ENCODE measurements at regions not wholly inside any gene's neighbourhood (a gene's known extent, or its start where the extent isn't known, plus 50 kb on each side); places are given as distances from the start of the nearest gene placed in this dataset.

DNA sequence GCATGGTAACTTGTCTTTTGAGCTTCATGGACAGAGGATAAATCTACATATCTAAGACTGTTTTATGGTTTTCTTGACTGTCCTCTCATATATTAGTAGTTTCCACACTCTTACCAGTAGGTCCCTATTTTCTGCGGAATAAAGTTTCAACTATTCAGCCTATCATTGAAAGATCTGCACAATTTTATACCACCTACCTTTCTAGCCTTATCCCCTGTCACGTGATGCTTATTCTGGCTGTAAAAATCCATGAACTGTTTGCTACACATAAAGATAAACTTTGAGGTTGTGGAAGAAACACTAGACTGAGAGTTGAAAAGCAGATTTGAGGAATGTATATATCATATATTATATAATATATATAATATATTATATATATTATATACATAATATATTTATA, 423.8 kb downstream of the TENT5A start:
- TF ChIP-seq POLR2A (IDR thresholded peaks at IDR 0.05; ENCODE audit: extremely low read depth, insufficient read length) (no peak), CTCF (IDR thresholded peaks at IDR 0.05; ENCODE audit: low read depth, low read length) (no peak), MAX (IDR thresholded peaks at IDR 0.05; ENCODE audit: low read depth, low read length) (no peak)

All from NB4 (cell line).